Prostate gland (tissue), 2 donors: ENCODE measurements at regions not wholly inside any gene's neighbourhood (a gene's known extent, or its start where the extent isn't known, plus 50 kb on each side); places are given as distances from the start of the nearest gene placed in this dataset.

Experiments used
- DNase-seq: peaks from one replicate; pipeline ENCODE4 v3.0.0-alpha.2; 2019; ENCODE audit warnings: low spot score
- H3K27ac ChIP-seq, 2 donors: fragments of 200-600 bp; sonication (generic); 2 replicates each; pipeline ENCODE4 v1.5.1; 2017 to 2019
- H3K27me3 ChIP-seq: fragments of 200-600 bp; sonication (generic); replicated peaks from 2 replicates; pipeline ENCODE4 v1.5.1; 2019; ENCODE audit not compliant: insufficient read depth
- H3K36me3 ChIP-seq, 2 donors: fragments of 200-600 bp; sonication (generic); 1 replicate in 1 of 2; 2 replicates in 1 of 2; pipeline versions ENCODE4 v1.5.1 to v1.8.1; 2017 to 2019
- H3K4me1 ChIP-seq: fragments of 200-600 bp; sonication (generic); replicated peaks from 2 replicates; pipeline ENCODE4 v1.5.1; 2019
- H3K4me3 ChIP-seq, 2 donors: fragments of 200-600 bp; sonication (generic); 2 replicates each; pipeline ENCODE4 v1.5.1; 2017 to 2019
- H3K9me3 ChIP-seq: fragments of 200-600 bp; sonication (generic); 2 replicates; pipeline ENCODE4 v1.5.1; 2017
- CTCF ChIP-seq, 4 experiments: fragments of 200-600 bp in 2 of 4; fragments of 450-650 bp in 2 of 4; sonication (generic) in 2 of 4; IDR thresholded peaks; 1 replicate in 3 of 4; 2 replicates in 1 of 4; pipeline ENCODE4 v1.5.1; 2016 to 2019; ENCODE audit warnings: antibody characterized with exemption in 4 of 4, mild to moderate bottlenecking in 2 of 4, moderate library complexity in 2 of 4
- POLR2A ChIP-seq: fragments of 450-650 bp; IDR thresholded peaks from one replicate; pipeline ENCODE4 v1.6.1; 2016; ENCODE audit warnings: antibody characterized with exemption, mild to moderate bottlenecking
- POLR2AphosphoS5 ChIP-seq: sonication (generic); formaldehyde crosslinking; IDR thresholded peaks from one replicate; pipeline ENCODE4 v1.6.1; 2017; ENCODE audit warnings: antibody characterized with exemption
- WGBS: methylation state at CpG from one replicate; pipeline ENCODE4 v1.1.5; 2018; 5-methylcytosine and 5-hydroxymethylcytosine counted together
- intact Hi-C: fragments of 100-400 bp; cut with DNase I; formaldehyde crosslinking; loops from one replicate; pipeline ENCODE4 v1.14.2; 2022

DNA sequence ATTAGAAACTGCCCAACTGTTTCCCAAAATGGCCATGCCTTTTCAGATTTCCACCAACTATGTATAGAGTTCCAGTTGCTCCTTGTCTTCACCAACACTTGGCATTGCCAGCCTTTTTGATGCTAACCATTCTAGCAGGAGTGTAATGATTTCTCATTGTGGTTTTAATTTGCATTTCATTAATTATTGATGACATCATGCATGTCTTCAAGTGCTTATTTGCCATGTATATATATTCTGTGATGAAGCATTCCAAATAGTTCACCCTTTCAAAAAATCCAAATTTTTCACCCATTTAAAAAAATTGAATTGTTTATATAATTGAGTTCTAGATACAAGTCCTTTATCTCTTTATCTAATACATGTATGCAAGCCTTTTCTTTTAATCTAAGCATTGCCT lies 245.9 kb upstream of the TNRC6C start:
- no peaks in the 10 kb centered on the region for H3K36me3 ChIP-seq
- no peak overlapping the region for H3K4me3 ChIP-seq
- H3K4me1 ChIP-seq: no peaks in the 10 kb centered on the region
- H3K27me3 ChIP-seq: no peaks in the 10 kb centered on the region
- no peaks in the 10 kb centered on the region for H3K9me3 ChIP-seq
- intact Hi-C loops: no loop called here
- DNase-seq: no peak
- H3K27ac ChIP-seq: no peak overlapping the region
- TF ChIP-seq POLR2AphosphoS5 (no peak), POLR2A (no peak), CTCF (IDR thresholded peaks at IDR 0.05) (no peak)

DNA sequence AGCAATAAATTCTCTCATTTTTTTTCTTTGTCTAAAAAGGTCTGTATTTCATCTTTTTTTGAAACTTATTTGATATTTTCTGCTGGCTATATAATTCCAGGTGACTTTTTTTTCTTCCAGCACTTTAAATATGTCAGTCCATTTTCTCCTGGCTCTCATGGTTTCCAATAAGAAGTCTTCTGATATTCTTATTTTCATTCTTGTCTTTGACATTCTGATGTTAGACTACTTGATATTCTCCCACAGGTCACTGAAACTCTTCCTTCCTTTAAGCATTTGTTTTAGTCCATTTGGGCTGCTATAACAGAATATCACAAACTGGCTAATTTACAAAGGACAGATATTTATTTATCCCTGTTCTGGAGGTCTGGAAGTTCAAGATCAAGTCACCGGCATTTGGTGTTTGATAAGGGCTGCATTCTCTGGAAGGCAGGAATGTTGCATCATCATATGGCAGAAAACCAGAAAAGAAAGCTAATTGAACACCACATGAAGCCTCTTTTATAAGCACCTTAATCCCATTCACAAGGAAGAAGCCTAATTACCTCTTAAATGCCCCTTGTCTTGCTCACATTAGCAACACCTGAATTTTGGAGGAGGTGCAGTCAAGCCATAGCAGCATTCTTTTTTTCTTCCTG lies 242.1 kb upstream of the TNRC6C start:
- DNase-seq: no peak
- intact Hi-C loops: no loop called here

DNA sequence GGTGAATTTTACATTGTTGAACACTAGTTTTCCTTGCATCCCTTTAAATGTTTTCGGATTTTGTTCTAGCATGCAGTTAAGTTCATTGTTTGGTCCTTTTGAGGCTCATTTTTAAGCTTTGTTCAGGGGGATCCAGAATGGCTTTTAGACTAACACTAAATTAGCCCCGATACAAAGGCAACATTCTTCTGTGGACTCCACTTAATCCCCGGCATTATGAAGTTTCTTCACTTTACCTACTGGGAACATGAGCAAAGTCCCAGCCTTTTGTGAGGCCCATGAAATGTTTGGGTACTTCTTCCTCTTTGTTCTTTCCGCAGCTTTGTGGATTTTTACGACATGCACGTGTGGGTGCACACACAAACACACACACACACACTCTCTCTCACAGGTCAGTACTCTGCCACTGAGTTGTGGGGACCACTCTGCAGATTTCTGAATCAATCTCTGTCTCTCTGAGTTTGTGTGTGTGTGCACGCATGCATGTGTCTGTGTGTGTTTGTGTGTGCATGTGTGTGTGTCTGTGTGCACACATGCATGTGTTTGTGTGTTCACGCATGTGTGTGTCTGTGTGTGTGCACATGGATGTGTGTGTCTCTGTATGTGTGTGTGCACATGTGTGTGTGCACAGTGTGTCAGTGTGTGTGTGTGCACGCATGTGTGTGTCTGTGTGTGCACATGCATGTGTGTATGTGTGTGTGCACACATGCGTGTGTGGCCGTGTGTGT lies 240.4 kb upstream of the TNRC6C start:
- no peaks in the 10 kb centered on the region for H3K27me3 ChIP-seq
- no peaks in the 10 kb centered on the region for H3K4me1 ChIP-seq
- intact Hi-C loops: no loop called here
- H3K36me3 ChIP-seq: no peaks in the 10 kb centered on the region
- no peak overlapping the region for H3K27ac ChIP-seq
- H3K4me3 ChIP-seq: no peak overlapping the region
- DNase-seq: no peak
- TF ChIP-seq POLR2A (no peak), CTCF (IDR thresholded peaks at IDR 0.05) (no peak), POLR2AphosphoS5 (no peak)
- no peaks in the 10 kb centered on the region for H3K9me3 ChIP-seq
- 69% methylated on average over 11 of the region's 11 CpGs for WGBS

More for the DNA sequence above, 242.1 kb upstream of the TNRC6C start:
- WGBS: 69% methylated on average over 1 of the region's 1 CpG
- TF ChIP-seq POLR2A (no peak), CTCF (IDR thresholded peaks at IDR 0.05) (no peak), POLR2AphosphoS5 (no peak)
- H3K27me3 ChIP-seq: no peaks in the 10 kb centered on the region
- no peaks in the 10 kb centered on the region for H3K9me3 ChIP-seq
- no peaks in the 10 kb centered on the region for H3K4me1 ChIP-seq
- H3K36me3 ChIP-seq: no peaks in the 10 kb centered on the region
- no peak overlapping the region for H3K27ac ChIP-seq
- no peak overlapping the region for H3K4me3 ChIP-seq

GRCh38 chr17:77718669-77718961 lies 239.9 kb upstream of the TNRC6C start:
- Histone ChIP-seq H3K4me1 (no peaks in the 10 kb centered on the region), H3K27ac (no peak overlapping the region), H3K4me3 (no peak overlapping the region), H3K36me3 (no peaks in the 10 kb centered on the region), H3K27me3 (no peaks in the 10 kb centered on the region), H3K9me3 (no peaks in the 10 kb centered on the region)
- intact Hi-C loops: no loop called here
- 78% methylated on average over 10 of the region's 10 CpGs for WGBS
- no peak for TF ChIP-seq POLR2AphosphoS5
- TF ChIP-seq CTCF (IDR thresholded peaks at IDR 0.05): no peak
- TF ChIP-seq POLR2A: no peak
- no peak for DNase-seq

- Histone ChIP-seq H3K27me3 (no peaks in the 10 kb centered on the region), H3K4me1 (no peaks in the 10 kb centered on the region), H3K36me3 (no peaks in the 10 kb centered on the region), H3K4me3 (no peak overlapping the region), H3K9me3 (no peaks in the 10 kb centered on the region), H3K27ac (no peak overlapping the region)
- intact Hi-C loops: no loop called here
- TF ChIP-seq POLR2AphosphoS5 (no peak), CTCF (IDR thresholded peaks at IDR 0.05) (no peak), POLR2A (no peak)
- 89% methylated on average over 4 of the region's 4 CpGs for WGBS
- DNase-seq: no peak
Measured at GRCh38 chr17:77719806-77720205, 238.7 kb upstream of the TNRC6C start.
